ENCODE measurements at regions not wholly inside any gene's neighbourhood (a gene's known extent, or its start where the extent isn't known, plus 50 kb on each side); places are given as distances from the start of the nearest gene placed in this dataset.

DNA sequence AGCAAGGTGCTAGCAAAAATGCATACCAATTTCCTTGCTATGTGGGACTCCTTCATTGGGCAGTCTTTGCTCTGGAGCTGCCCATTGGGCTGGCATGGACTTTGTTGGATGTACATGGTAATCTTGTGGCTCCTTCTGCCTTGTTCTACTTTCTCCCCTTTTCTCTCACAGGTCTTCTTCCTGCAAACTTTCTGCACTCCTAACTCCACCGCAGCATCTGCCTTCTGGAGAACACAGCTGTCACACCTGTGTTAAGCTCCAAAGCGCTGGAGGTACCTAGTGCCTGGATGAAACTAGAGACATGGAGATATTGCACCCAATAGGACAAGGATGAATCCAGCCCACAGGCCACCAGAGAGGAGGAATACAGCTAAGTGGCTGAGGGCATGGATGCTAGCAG, 60.7 kb upstream of the CCND2 start:
- H3K27me3 Mint-ChIP-seq: no peaks in the 10 kb centered on the region
- TF ChIP-seq, protein P1, sequence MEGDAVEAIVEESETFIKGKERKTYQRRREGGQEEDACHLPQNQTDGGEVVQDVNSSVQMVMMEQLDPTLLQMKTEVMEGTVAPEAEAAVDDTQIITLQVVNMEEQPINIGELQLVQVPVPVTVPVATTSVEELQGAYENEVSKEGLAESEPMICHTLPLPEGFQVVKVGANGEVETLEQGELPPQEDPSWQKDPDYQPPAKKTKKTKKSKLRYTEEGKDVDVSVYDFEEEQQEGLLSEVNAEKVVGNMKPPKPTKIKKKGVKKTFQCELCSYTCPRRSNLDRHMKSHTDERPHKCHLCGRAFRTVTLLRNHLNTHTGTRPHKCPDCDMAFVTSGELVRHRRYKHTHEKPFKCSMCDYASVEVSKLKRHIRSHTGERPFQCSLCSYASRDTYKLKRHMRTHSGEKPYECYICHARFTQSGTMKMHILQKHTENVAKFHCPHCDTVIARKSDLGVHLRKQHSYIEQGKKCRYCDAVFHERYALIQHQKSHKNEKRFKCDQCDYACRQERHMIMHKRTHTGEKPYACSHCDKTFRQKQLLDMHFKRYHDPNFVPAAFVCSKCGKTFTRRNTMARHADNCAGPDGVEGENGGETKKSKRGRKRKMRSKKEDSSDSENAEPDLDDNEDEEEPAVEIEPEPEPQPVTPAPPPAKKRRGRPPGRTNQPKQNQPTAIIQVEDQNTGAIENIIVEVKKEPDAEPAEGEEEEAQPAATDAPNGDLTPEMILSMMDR (IDR thresholded peaks at IDR 0.05): no peak
- H3K4me3 Mint-ChIP-seq: no peak overlapping the region
- ATAC-seq (no peak), DNase-seq (no peak)
- no peaks in the 10 kb centered on the region for H3K9me3 Mint-ChIP-seq
- no peaks in the 10 kb centered on the region for H3K36me3 Mint-ChIP-seq (ENCODE audit: low read depth)
- CTCF ChIA-PET: interaction anchor here (1.5 kb wide), 1 partner anchor 64 kb away, joined by 5 read pairs; no protein-coding TSS in a partner anchor
- no peak overlapping the region for H3K27ac Mint-ChIP-seq
- POLR2A ChIA-PET: no interaction called here
- H3K4me1 Mint-ChIP-seq (ENCODE audit: low read depth): peaks cover 31% of the 10 kb centered on the region
- intact Hi-C loops (cut with micrococcal nuclease): no loop called here

DNA sequence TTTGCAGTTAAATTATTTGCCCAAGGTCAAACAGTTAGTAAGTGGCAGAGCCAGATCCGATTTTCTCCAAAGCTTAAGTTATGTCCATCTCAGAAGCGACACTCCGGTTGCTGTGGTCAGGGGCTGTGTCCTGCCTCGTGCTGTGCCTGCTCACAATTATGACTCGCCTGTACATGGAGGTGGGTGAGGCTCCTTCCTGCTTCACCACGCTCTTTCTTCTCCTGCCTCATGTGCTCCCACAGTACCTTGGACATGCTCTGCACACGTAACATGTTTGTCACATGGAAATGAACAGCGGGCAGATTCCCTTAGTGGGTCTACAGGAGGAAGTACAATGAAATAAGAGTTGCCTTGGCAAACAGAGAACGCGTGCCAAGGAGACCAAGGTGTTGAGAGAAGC, 62.2 kb upstream of the CCND2 start:
- H3K36me3 Mint-ChIP-seq (ENCODE audit: low read depth): no peaks in the 10 kb centered on the region
- ATAC-seq: no peak
- H3K27ac Mint-ChIP-seq: no peak overlapping the region
- TF ChIP-seq, protein P1 (IDR thresholded peaks at IDR 0.05): no peak
- ChIA-PET POLR2A (no interaction called here), CTCF (no interaction called here)
- intact Hi-C loops (cut with micrococcal nuclease): no loop called here
- no peak overlapping the region for H3K4me3 Mint-ChIP-seq
- H3K4me1 Mint-ChIP-seq (ENCODE audit: low read depth): peaks cover 19% of the 10 kb centered on the region
- no peak for DNase-seq
- H3K9me3 Mint-ChIP-seq: no peaks in the 10 kb centered on the region
- no peaks in the 10 kb centered on the region for H3K27me3 Mint-ChIP-seq

DNA sequence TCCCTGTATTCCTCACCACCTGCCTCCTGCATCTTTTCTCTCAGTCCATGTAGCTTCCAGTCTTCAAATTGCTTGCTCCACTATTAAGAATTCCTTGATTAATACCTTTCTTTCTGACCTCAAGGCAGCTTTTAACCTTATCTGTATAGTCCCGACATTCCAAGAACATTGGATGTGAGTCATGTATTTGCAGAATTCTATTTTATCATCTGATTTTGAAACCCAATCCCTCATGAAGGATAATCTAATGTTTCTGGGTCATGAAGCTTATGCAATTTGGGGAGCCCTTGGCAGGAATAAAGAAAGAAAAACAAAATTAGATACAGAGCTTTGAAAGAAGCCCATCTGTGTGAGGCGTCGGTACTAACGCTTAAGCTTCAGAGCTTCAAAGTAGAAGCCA, 63.4 kb upstream of the CCND2 start:
- H3K4me1 Mint-ChIP-seq (ENCODE audit: low read depth): peaks cover 8% of the 10 kb centered on the region
- no peak overlapping the region for H3K4me3 Mint-ChIP-seq
- CTCF ChIA-PET: no interaction called here
- no peak overlapping the region for H3K27ac Mint-ChIP-seq
- peaks cover 3% of the 10 kb centered on the region for H3K27me3 Mint-ChIP-seq
- POLR2A ChIA-PET: no interaction called here
- no peaks in the 10 kb centered on the region for H3K9me3 Mint-ChIP-seq
- intact Hi-C loops (cut with micrococcal nuclease): no loop called here
- H3K36me3 Mint-ChIP-seq (ENCODE audit: low read depth): no peaks in the 10 kb centered on the region
- DNase-seq: no peak
- TF ChIP-seq, protein P1 (IDR thresholded peaks at IDR 0.05): no peak
- ATAC-seq: no peak

DNA sequence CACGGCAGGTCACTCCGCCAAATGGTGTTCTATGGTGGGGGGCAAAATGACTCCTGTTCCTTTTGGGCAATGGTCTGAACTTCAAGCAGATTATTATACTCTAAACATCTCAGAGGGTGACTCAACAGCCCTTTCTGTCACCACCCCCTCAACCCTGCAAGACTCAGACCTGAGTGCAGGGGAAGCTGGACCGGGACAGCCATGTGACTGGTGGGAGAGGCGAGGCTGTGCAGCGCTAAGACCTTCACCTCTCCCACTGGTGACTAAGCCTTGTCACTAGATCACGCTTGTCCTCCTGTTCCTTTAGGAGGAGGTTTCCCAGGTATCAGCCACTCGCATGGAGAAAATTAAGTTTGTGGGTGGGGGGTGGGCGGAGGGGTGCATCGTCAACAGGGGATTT, 67.1 kb upstream of the CCND2 start:
- ATAC-seq (peak; percentile 45), DNase-seq (no peak)
- TF ChIP-seq, protein P1 (IDR thresholded peaks at IDR 0.05): no peak
- Mint-ChIP-seq H3K27ac (no peak overlapping the region), H3K4me1 (ENCODE audit: low read depth) (no peaks in the 10 kb centered on the region), H3K9me3 (no peaks in the 10 kb centered on the region), H3K27me3 (peaks cover 3% of the 10 kb centered on the region), H3K36me3 (ENCODE audit: low read depth) (no peaks in the 10 kb centered on the region), H3K4me3 (no peak overlapping the region)
- POLR2A ChIA-PET: interaction anchor here (1.8 kb wide), 1 partner anchor 9 kb away, joined by 6 read pairs; no protein-coding TSS in a partner anchor
- CTCF ChIA-PET: no interaction called here
- intact Hi-C loops (cut with micrococcal nuclease): no loop called here

DNA sequence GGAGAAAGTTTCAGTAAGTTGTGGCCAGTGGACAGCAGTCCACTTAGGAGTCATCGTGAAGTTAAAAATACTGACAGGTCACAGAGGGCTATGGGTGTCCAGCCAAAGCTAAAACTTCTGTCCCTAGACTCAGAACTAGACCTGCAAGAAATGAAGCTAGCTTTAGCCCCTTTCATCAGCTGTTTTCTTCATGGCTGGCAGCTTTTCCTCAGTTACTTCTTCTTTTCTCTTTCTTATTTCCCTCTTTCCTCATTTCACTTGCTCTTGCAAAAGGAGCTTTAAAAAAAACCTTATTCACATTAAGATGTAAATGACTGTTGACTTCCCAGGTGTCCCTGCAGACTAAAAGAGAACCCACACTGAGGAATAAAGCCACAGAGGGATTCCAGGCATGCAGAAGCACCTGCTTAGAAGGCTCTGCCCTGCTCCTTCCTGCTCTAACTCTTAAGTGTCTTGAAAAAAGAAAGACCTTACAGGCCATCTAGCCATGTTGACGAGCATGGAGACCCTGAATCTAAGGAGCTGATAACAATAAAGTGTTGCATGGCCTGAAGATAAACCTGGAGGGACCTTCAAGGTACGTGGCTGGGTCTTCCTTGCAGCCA, 69.7 kb upstream of the CCND2 start:
- POLR2A ChIA-PET: interaction anchor here (0.6 to 1.5 kb wide), 3 partner anchors 11 to 476 kb away, joined by 3 read pairs; no protein-coding TSS in a partner anchor
- Mint-ChIP-seq H3K4me3 (no peak overlapping the region), H3K4me1 (ENCODE audit: low read depth) (no peaks in the 10 kb centered on the region), H3K36me3 (ENCODE audit: low read depth) (no peaks in the 10 kb centered on the region), H3K27me3 (peaks cover 3% of the 10 kb centered on the region), H3K9me3 (no peaks in the 10 kb centered on the region), H3K27ac (no peak overlapping the region)
- CTCF ChIA-PET: interaction anchor here (1.5 kb wide), 1 partner anchor 73 kb away, joined by 6 read pairs; no protein-coding TSS in a partner anchor
- DNase-seq (no peak), ATAC-seq (no peak)
- TF ChIP-seq, protein P1 (IDR thresholded peaks at IDR 0.05): no peak
- intact Hi-C loops (cut with micrococcal nuclease): no loop called here

All from activated CD8-positive, alpha-beta T cell treated with anti-CD3 and anti-CD28 coated beads for 36 hours (primary cell).